H1 (cell line): ENCODE measurements at regions not wholly inside any gene's neighbourhood (a gene's known extent, or its start where the extent isn't known, plus 50 kb on each side); places are given as distances from the start of the nearest gene placed in this dataset.

ENCODE experiments used
- CTCF ChIA-PET: fragments of 300-600 bp; sonication (Branson Sonifier 250); formaldehyde crosslinking; loops from one replicate; lab custom pipeline; 2021; ENCODE audit not compliant: partially characterized antibody; lab: Charles Lee
- POLR2A ChIA-PET: fragments of 300-600 bp; sonication (Branson Sonifier 250); formaldehyde crosslinking; loops from one replicate; lab custom pipeline; 2021; ENCODE audit warnings: inconsistent platforms; ENCODE audit not compliant: partially characterized antibody; lab: Charles Lee
- DNase-seq, 2 experiments: peaks; one replicate each; pipeline versions ENCODE4 v3.0.0 to v3.0.0-alpha.2; 2010 to 2022; ENCODE audit warnings: low spot score in 2 of 2, low read depth in 1 of 2, mixed read lengths in 1 of 2
- FAIRE-seq: peaks from 2 replicates; lab custom pipeline; 2011; peaks lifted over from hg19 to GRCh38; lab: Jason Lieb, UNC
- H2AFZ ChIP-seq: 2 replicates; pipeline ENCODE4 v1.8.1; 2012; ENCODE audit warnings: low read length, inconsistent platforms
- H2AK5ac ChIP-seq: 2 replicates; pipeline ENCODE4 v1.6.1; 2013; ENCODE audit warnings: low read depth, low read length
- H2BK120ac ChIP-seq: replicated peaks from 2 replicates; pipeline ENCODE3; 2013; ENCODE audit warnings: low read depth, low read length, inconsistent platforms
- H2BK12ac ChIP-seq: 2 replicates; pipeline ENCODE4 v1.6.1; 2013; ENCODE audit warnings: low read depth, low read length
- H2BK15ac ChIP-seq: 2 replicates; pipeline ENCODE4 v1.6.1; 2013; ENCODE audit warnings: low read length
- H2BK20ac ChIP-seq: 2 replicates; pipeline ENCODE4 v1.6.1; 2013; ENCODE audit warnings: low read length
- H2BK5ac ChIP-seq: 2 replicates; pipeline ENCODE4 v1.6.1; 2013; ENCODE audit warnings: low read depth, low read length
- H3K14ac ChIP-seq: 2 replicates; pipeline ENCODE4 v1.6.1; 2013; ENCODE audit warnings: inconsistent platforms; ENCODE audit not compliant: insufficient read length
- H3K18ac ChIP-seq: 2 replicates; pipeline ENCODE4 v1.6.1; 2013; ENCODE audit warnings: low read length; ENCODE audit errors: extremely low read depth
- H3K23ac ChIP-seq: 2 replicates; pipeline ENCODE4 v1.6.1; 2013; ENCODE audit warnings: inconsistent platforms; ENCODE audit not compliant: insufficient read length
- H3K23me2 ChIP-seq: 2 replicates; pipeline ENCODE4 v1.6.1; 2013; ENCODE audit warnings: low read depth, low read length
- H3K27ac ChIP-seq: 2 replicates; pipeline ENCODE4 v1.6.1; 2011; ENCODE audit warnings: low read depth, low read length, inconsistent platforms
- H3K27me3 ChIP-seq, 4 experiments: replicated peaks in 1 of 4; 1 replicate in 1 of 4; 2 replicates in 3 of 4; pipeline versions ENCODE4 v1.6.1 to v1.8.1; 2011 to 2013; ENCODE audit warnings: low read length in 3 of 4, mild to moderate bottlenecking in 3 of 4, inconsistent platforms in 2 of 4, mixed read lengths in 2 of 4, moderate library complexity in 1 of 4; ENCODE audit not compliant: control insufficient read depth in 3 of 4, insufficient read depth in 3 of 4; ENCODE audit errors: extremely low read depth in 1 of 4
- H3K36me3 ChIP-seq, 4 experiments: 2 replicates each; pipeline versions ENCODE4 v1.6.1 to v1.8.1; 2011 to 2013; ENCODE audit warnings: mild to moderate bottlenecking in 4 of 4, low read length in 3 of 4, moderate library complexity in 2 of 4, control low read depth in 1 of 4, inconsistent platforms in 1 of 4; ENCODE audit not compliant: insufficient read depth in 4 of 4, control insufficient read depth in 2 of 4
- H3K4ac ChIP-seq: replicated peaks from 2 replicates; pipeline ENCODE3; 2013; ENCODE audit warnings: low read length, low read depth, mixed read lengths, inconsistent platforms; ENCODE audit not compliant: insufficient read length
- H3K4me1 ChIP-seq, 4 experiments: replicated peaks in 1 of 4; 1 replicate in 1 of 4; 2 replicates in 3 of 4; pipeline versions ENCODE4 v1.6.1 to v1.8.1; 2011 to 2013; ENCODE audit warnings: low read length in 3 of 4, inconsistent platforms in 2 of 4, mixed read lengths in 1 of 4; ENCODE audit not compliant: insufficient read depth in 4 of 4, control insufficient read depth in 3 of 4
- H3K4me2 ChIP-seq, 2 experiments: 2 replicates each; pipeline versions ENCODE4 v1.6.1 to v1.8.1; 2011 to 2013; ENCODE audit warnings: low read depth in 2 of 2, low read length in 2 of 2, control low read depth in 1 of 2, inconsistent platforms in 1 of 2, mild to moderate bottlenecking in 1 of 2; ENCODE audit not compliant: insufficient read depth in 1 of 2
- H3K4me3 ChIP-seq, 4 experiments: fragments of 200-600, 300-600 bp in 1 of 4; sonication (generic), shearing (Covaris generic), sonication (Bioruptor Twin) in 1 of 4; 2 replicates each; pipeline versions ENCODE4 v1.5.1 to v1.8.1; 2011 to 2016; ENCODE audit warnings: low read length in 4 of 4, low read depth in 3 of 4, control low read depth in 2 of 4, inconsistent platforms in 2 of 4, mild to moderate bottlenecking in 2 of 4, mixed read lengths in 1 of 4, moderate library complexity in 1 of 4; ENCODE audit not compliant: insufficient read depth in 2 of 4; ENCODE audit errors: extremely low read depth in 1 of 4
- H3K56ac ChIP-seq: replicated peaks from 2 replicates; pipeline ENCODE3; 2013; ENCODE audit warnings: low read depth, mild to moderate bottlenecking, mixed read lengths, low read length, inconsistent platforms; ENCODE audit not compliant: insufficient read length
- H3K79me1 ChIP-seq: 2 replicates; pipeline ENCODE4 v1.6.1; 2013; ENCODE audit warnings: low read depth, low read length, control low read depth
- H3K79me2 ChIP-seq, 2 experiments: 2 replicates each; pipeline versions ENCODE4 v1.6.1 to v1.8.1; 2012 to 2013; ENCODE audit warnings: low read length in 2 of 2, mild to moderate bottlenecking in 2 of 2, inconsistent platforms in 1 of 2; ENCODE audit not compliant: insufficient read depth in 2 of 2, control insufficient read depth in 1 of 2
- H3K9ac ChIP-seq, 4 experiments: replicated peaks in 1 of 4; 1 replicate in 1 of 4; 2 replicates in 3 of 4; pipeline versions ENCODE4 v1.6.1 to v1.8.1; 2011 to 2013; ENCODE audit warnings: low read depth in 3 of 4, low read length in 3 of 4, control low read depth in 2 of 4, mild to moderate bottlenecking in 2 of 4, moderate library complexity in 2 of 4, inconsistent platforms in 1 of 4; ENCODE audit errors: extremely low read depth in 1 of 4
- H3K9me3 ChIP-seq, 2 experiments: 2 replicates each; pipeline versions ENCODE4 v1.6.1 to v1.8.1; 2012 to 2013; ENCODE audit warnings: mild to moderate bottlenecking in 2 of 2, moderate library complexity in 2 of 2, control low read depth in 1 of 2, inconsistent platforms in 1 of 2, low read depth in 1 of 2, low read length in 1 of 2, mixed read lengths in 1 of 2; ENCODE audit not compliant: insufficient read depth in 2 of 2
- H4K20me1 ChIP-seq, 2 experiments: replicated peaks in 1 of 2; 2 replicates each; pipeline versions ENCODE3 to v1.8.1; 2011 to 2013; ENCODE audit warnings: inconsistent platforms in 2 of 2, low read length in 2 of 2, mild to moderate bottlenecking in 1 of 2; ENCODE audit not compliant: insufficient read depth in 2 of 2, control insufficient read depth in 1 of 2
- H4K5ac ChIP-seq: 2 replicates; pipeline ENCODE4 v1.6.1; 2013; ENCODE audit warnings: low read length, low read depth, mixed read lengths, inconsistent platforms; ENCODE audit not compliant: insufficient read length
- H4K8ac ChIP-seq: 2 replicates; pipeline ENCODE4 v1.8.0; 2013; ENCODE audit warnings: mild to moderate bottlenecking, moderate library complexity, low read length, inconsistent platforms; ENCODE audit not compliant: insufficient read depth; ENCODE audit errors: extremely low read depth
- H4K91ac ChIP-seq: replicated peaks from 2 replicates; pipeline ENCODE3; 2013; ENCODE audit warnings: low read length, mixed read lengths, inconsistent platforms; ENCODE audit not compliant: insufficient read length
- JUND ChIP-seq: IDR thresholded peaks from 2 replicates; pipeline ENCODE4 v1.6.1; 2011; ENCODE audit warnings: mild to moderate bottlenecking, improper control_type of control experiment, low read length
- WGBS, 2 experiments: shearing (Covaris generic) in 1 of 2; methylation state at CpG; one replicate each; pipeline versions ENCODE4 v1.1.6 to v1.1.7; 2013 to 2015; ENCODE audit warnings: low lambda C conversion rate in 2 of 2, mixed read lengths in 2 of 2, inconsistent platforms in 1 of 2, low coverage in 1 of 2, missing lambda C conversion rate in 1 of 2; ENCODE audit not compliant: insufficient replicate concordance in 2 of 2, insufficient coverage in 1 of 2, insufficient read length in 1 of 2; ENCODE audit errors: extremely low coverage in 1 of 2, missing lambda C conversion rate in 1 of 2; 5-methylcytosine and 5-hydroxymethylcytosine counted together

- H2AFZ ChIP-seq: no peak overlapping the region
- H4K20me1 ChIP-seq: no peaks in the 10 kb centered on the region
- no peaks in the 10 kb centered on the region for H3K79me2 ChIP-seq
- H3K27me3 ChIP-seq: no peaks in the 10 kb centered on the region
- no peak overlapping the region for H3K4ac ChIP-seq
- no peak overlapping the region for H3K9ac ChIP-seq
- no peak overlapping the region for H2BK20ac ChIP-seq
- H2BK15ac ChIP-seq: no peak overlapping the region
- FAIRE-seq (no peak), DNase-seq (no peak)
- H3K9me3 ChIP-seq: no peaks in the 10 kb centered on the region
- no peak overlapping the region for H3K23ac ChIP-seq
- H2BK5ac ChIP-seq: no peak overlapping the region
- no peak for TF ChIP-seq JUND
- CTCF ChIA-PET: no interaction called here
- H3K27ac ChIP-seq: no peak overlapping the region
- no peak overlapping the region for H3K18ac ChIP-seq
- H2BK12ac ChIP-seq: no peak overlapping the region
- H2AK5ac ChIP-seq: no peak overlapping the region
- H3K14ac ChIP-seq: no peak overlapping the region
- H4K91ac ChIP-seq: no peak overlapping the region
- no peaks in the 10 kb centered on the region for H3K4me1 ChIP-seq
- H2BK120ac ChIP-seq: no peak overlapping the region
- H3K4me2 ChIP-seq: no peak overlapping the region
- POLR2A ChIA-PET: no interaction called here
- H4K8ac ChIP-seq: no peak overlapping the region
- H3K79me1 ChIP-seq: no peaks in the 10 kb centered on the region
- H3K23me2 ChIP-seq: no peaks in the 10 kb centered on the region
- WGBS, 2 experiments: 97% methylated on average over 3 of the region's 3 CpGs; no CpG with 5 or more reads in 1 of the 2 experiments
- H3K56ac ChIP-seq: no peak overlapping the region
- no peak overlapping the region for H3K4me3 ChIP-seq
- no peak overlapping the region for H4K5ac ChIP-seq
- no peaks in the 10 kb centered on the region for H3K36me3 ChIP-seq
These were observed 171.9 kb downstream of the MAD2L1 start for GRCh38 chr4:119894650-119895208.
